Esophagus muscularis mucosa (tissue), 3 donors: ENCODE measurements at regions not wholly inside any gene's neighbourhood (a gene's known extent, or its start where the extent isn't known, plus 50 kb on each side); places are given as distances from the start of the nearest gene placed in this dataset.

Source experiments
- POLR2A ChIP-seq: fragments of 450-650 bp; IDR thresholded peaks from one replicate; pipeline ENCODE4 v1.6.1; 2017; ENCODE audit warnings: antibody characterized with exemption, moderate library complexity, mild to moderate bottlenecking, low read depth
- POLR2AphosphoS5 ChIP-seq, 2 donors: sonication (generic); formaldehyde crosslinking; IDR thresholded peaks; one replicate each; pipeline ENCODE4 v1.6.1; 2017; ENCODE audit warnings: antibody characterized with exemption in 2 of 2
- TF ChIP-seq, protein P1 (sequence below), 3 experiments: fragments of 200-600 bp in 2 of 3; fragments of 450-650 bp in 1 of 3; sonication (generic) in 2 of 3; IDR thresholded peaks; one replicate each; pipeline ENCODE4 v1.5.1; 2017 to 2019; ENCODE audit warnings: antibody characterized with exemption in 3 of 3, mild to moderate bottlenecking in 2 of 3, moderate library complexity in 1 of 3

DNA sequence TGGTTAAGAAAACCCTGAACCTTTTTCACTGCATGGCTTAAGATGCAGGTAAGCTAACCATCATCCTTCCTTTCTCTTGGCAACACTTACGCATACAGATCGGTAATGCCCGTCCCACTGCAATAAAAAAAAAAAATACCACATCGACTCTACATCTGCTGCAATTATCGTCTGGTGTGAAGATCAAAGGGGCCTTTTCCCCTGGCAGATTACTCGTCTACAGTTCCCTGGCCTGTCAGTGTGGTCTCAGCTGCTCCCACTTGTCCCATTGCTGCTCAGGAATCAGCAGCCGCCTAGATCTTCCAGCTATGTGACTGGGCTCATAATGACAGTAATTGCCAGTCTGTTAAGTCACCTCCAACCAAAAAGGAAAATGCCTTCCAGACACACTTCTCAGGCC, 133.1 kb downstream of the SETD4 start:
- TF ChIP-seq, protein P1, sequence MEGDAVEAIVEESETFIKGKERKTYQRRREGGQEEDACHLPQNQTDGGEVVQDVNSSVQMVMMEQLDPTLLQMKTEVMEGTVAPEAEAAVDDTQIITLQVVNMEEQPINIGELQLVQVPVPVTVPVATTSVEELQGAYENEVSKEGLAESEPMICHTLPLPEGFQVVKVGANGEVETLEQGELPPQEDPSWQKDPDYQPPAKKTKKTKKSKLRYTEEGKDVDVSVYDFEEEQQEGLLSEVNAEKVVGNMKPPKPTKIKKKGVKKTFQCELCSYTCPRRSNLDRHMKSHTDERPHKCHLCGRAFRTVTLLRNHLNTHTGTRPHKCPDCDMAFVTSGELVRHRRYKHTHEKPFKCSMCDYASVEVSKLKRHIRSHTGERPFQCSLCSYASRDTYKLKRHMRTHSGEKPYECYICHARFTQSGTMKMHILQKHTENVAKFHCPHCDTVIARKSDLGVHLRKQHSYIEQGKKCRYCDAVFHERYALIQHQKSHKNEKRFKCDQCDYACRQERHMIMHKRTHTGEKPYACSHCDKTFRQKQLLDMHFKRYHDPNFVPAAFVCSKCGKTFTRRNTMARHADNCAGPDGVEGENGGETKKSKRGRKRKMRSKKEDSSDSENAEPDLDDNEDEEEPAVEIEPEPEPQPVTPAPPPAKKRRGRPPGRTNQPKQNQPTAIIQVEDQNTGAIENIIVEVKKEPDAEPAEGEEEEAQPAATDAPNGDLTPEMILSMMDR (IDR thresholded peaks at IDR 0.05): no peak
- TF ChIP-seq POLR2A (no peak), POLR2AphosphoS5 (IDR thresholded peaks at IDR 0.05) (no peak)
